Adrenal gland (tissue), 9 donors: ENCODE measurements at regions not wholly inside any gene's neighbourhood (a gene's known extent, or its start where the extent isn't known, plus 50 kb on each side); places are given as distances from the start of the nearest gene placed in this dataset.

Experiments used
- DNase-seq, 7 donors: peaks; one replicate each; pipeline ENCODE4 v3.0.0-alpha.2; 2019 to 2020
- H3K27ac ChIP-seq, 5 donors: fragments of 200-600 bp; sonication (generic) in 4 of 5; 1 replicate in 3 of 5; 2 replicates in 2 of 5; pipeline versions ENCODE4 v1.5.1 to v1.8.0; 2016 to 2020; ENCODE audit warnings: mild to moderate bottlenecking in 1 of 5
- H3K27me3 ChIP-seq: fragments of 200-600 bp; 2 replicates; pipeline ENCODE4 v1.8.0; 2021
- H3K36me3 ChIP-seq, 2 donors: fragments of 200-600 bp; replicated peaks in 1 of 2; 1 replicate in 1 of 2; 2 replicates in 1 of 2; pipeline versions ENCODE4 v1.5.1 to v1.8.0; 2018 to 2022
- H3K4me1 ChIP-seq, 2 donors: fragments of 200-600 bp; replicated peaks in 1 of 2; 1 replicate in 1 of 2; 2 replicates in 1 of 2; pipeline versions ENCODE4 v1.5.1 to v1.8.0; 2018 to 2021
- H3K4me3 ChIP-seq, 4 donors: fragments of 200-600 bp; sonication (generic) in 3 of 4; one replicate each; pipeline ENCODE4 v1.5.1; 2016 to 2018
- H3K9me3 ChIP-seq, 3 donors: fragments of 200-600 bp; sonication (generic) in 1 of 3; replicated peaks in 1 of 3; 1 replicate in 2 of 3; 2 replicates in 1 of 3; pipeline versions ENCODE4 v1.5.1 to v1.8.0; 2016 to 2021
- CTCF ChIP-seq, 6 experiments: fragments of 450-650 bp in 4 of 6; fragments of 200-600 bp in 2 of 6; sonication (generic) in 1 of 6; IDR thresholded peaks; 1 replicate in 5 of 6; 2 replicates in 1 of 6; pipeline versions ENCODE4 v1.5.1 to v1.8.0; 2016 to 2021; ENCODE audit warnings: antibody characterized with exemption in 6 of 6, mild to moderate bottlenecking in 2 of 6, moderate library complexity in 1 of 6
- POLR2A ChIP-seq, 2 donors: fragments of 450-650 bp; IDR thresholded peaks; one replicate each; pipeline ENCODE4 v1.6.1; 2017; ENCODE audit warnings: antibody characterized with exemption in 2 of 2, mild to moderate bottlenecking in 2 of 2, moderate library complexity in 1 of 2
- WGBS, 4 donors: extraction: QIAGEN DNeasy Blood & Tissue Kit in 2 of 4; methylation state at CpG; one replicate each; pipeline versions ENCODE4 v1.1.5 to v1.1.7; 2013 to 2017; 5-methylcytosine and 5-hydroxymethylcytosine counted together
- intact Hi-C, 2 donors: fragments of 100-400 bp; cut with DNase I; formaldehyde crosslinking; loops; one replicate each; pipeline versions ENCODE4 v1.14.1 to v1.15.0; 2022 to 2023
- donor health status: healthy with polysubstance abuse.
- donor health status: Bipolar disorder and iron deficiency.
- donor health status: DM: yes; HTN: yes; CAD: no.
- donor health status: DM: no; HTN: no; CAD: no.
- donor health status: DM: no; HTN: no; CAD: no.

GRCh38 chr5:53180538-53180937 lies 71.0 kb upstream of the MOCS2 start:
- WGBS, 4 donors, result 80 to 88% (median 85%) methylated on average over 5 of the region's 5 CpGs
- H3K27me3 ChIP-seq, result no peaks in the 10 kb centered on the region
- no peaks in the 10 kb centered on the region for H3K36me3 ChIP-seq
- intact Hi-C loops, result no loop called here
- H3K27ac ChIP-seq, result no peak overlapping the region
- H3K4me1 ChIP-seq, result no peaks in the 10 kb centered on the region
- TF ChIP-seq POLR2A (IDR thresholded peaks at IDR 0.05) (no peak), CTCF (IDR thresholded peaks at IDR 0.05) (no peak)
- H3K9me3 ChIP-seq, result no peaks in the 10 kb centered on the region
- no peak overlapping the region for H3K4me3 ChIP-seq
- DNase-seq, result no peak

- TF ChIP-seq CTCF (IDR thresholded peaks at IDR 0.05), result no peak
- TF ChIP-seq POLR2A (IDR thresholded peaks at IDR 0.05), result no peak
- Histone ChIP-seq H3K27me3 (no peaks in the 10 kb centered on the region), H3K36me3 (no peaks in the 10 kb centered on the region), H3K4me1 (no peaks in the 10 kb centered on the region), H3K4me3 (no peak overlapping the region), H3K27ac (no peak overlapping the region), H3K9me3 (no peaks in the 10 kb centered on the region)
- DNase-seq, result no peak
- 92 to 100% (median 96%) methylated on average over 1 of the region's 1 CpG for WGBS, 4 donors
- intact Hi-C loops, result no loop called here
These were observed 71.4 kb upstream of the MOCS2 start for GRCh38 chr5:53180991-53181390.

GRCh38 chr5:53183880-53184279 lies 74.3 kb upstream of the MOCS2 start:
- WGBS, 4 donors, result 79 to 96% (median 88%) methylated on average over 2 of the region's 2 CpGs
- intact Hi-C loops, result no loop called here
- H3K4me1 ChIP-seq, result no peaks in the 10 kb centered on the region

DNA sequence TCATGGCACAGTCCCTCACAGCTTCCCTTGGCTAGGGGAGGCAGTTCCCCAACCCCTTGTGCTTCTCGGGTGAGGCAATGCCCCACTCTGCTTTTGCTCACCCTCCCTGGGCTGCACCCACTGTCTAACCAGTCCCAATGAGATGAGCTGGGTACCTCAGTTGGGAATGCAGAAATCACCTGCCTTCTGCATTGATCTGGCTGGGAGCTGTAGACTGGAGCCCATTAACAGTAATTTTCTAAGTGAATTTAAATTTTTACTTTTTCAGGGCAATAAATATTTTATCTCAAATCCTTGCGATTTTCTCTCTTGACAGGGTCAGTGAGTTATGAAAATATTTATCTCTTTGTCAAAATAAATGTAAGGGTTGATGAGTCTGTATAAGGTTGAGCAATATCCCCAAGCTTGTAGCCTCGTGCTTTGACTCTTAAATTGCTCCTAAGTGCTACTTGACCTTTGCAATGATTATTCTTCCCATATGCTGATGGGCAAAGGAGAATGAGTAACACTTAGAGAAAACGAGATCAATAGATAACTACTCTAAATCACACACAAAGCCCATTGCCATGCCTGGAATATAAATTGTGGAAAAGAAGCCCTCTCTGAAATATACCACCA lies 82.1 kb upstream of the MOCS2 start:
- Histone ChIP-seq H3K4me3 (no peak overlapping the region), H3K9me3 (no peaks in the 10 kb centered on the region), H3K27me3 (no peaks in the 10 kb centered on the region), H3K36me3 (no peaks in the 10 kb centered on the region), H3K27ac (no peak overlapping the region), H3K4me1 (peaks cover 0 to 14% of the 10 kb centered on the region in 2 donors)
- intact Hi-C loops, result no loop called here
- 29 to 42% (median 36%) methylated on average over 4 of the region's 4 CpGs for WGBS, 4 donors
- no peak for DNase-seq
- TF ChIP-seq POLR2A (IDR thresholded peaks at IDR 0.05) (no peak), CTCF (IDR thresholded peaks at IDR 0.05) (no peak)

More at GRCh38 chr5:53183880-53184279, 74.3 kb upstream of the MOCS2 start:
- no peak overlapping the region for H3K27ac ChIP-seq
- no peaks in the 10 kb centered on the region for H3K36me3 ChIP-seq
- no peak for DNase-seq
- no peak overlapping the region for H3K4me3 ChIP-seq
- no peaks in the 10 kb centered on the region for H3K27me3 ChIP-seq
- TF ChIP-seq CTCF (IDR thresholded peaks at IDR 0.05) (no peak), POLR2A (IDR thresholded peaks at IDR 0.05) (no peak)
- H3K9me3 ChIP-seq, result no peaks in the 10 kb centered on the region
